Hematopoietic multipotent progenitor cell treated with erythropoietin and hydrocortisone succinate and interleukin-3 and kit ligand, for 15 days (in vitro differentiated cells): ENCODE measurements at regions not wholly inside any gene's neighbourhood (a gene's known extent, or its start where the extent isn't known, plus 50 kb on each side); places are given as distances from the start of the nearest gene placed in this dataset.

Experiments
- DNase-seq: peaks from one replicate; pipeline ENCODE4 v3.0.0-alpha.2; 2015; ENCODE audit warnings: low spot score

- DNase-seq, result no peak
These were observed 571.6 kb downstream of the AJAP1 start for GRCh38 chr1:5225707-5226704.

- no peak for DNase-seq
These were observed 568.8 kb downstream of the AJAP1 start for GRCh38 chr1:5223206-5223605.

GRCh38 chr1:5222626-5223025, 568.2 kb downstream of the AJAP1 start:
- DNase-seq, result no peak

GRCh38 chr1:5221451-5221850, 567.0 kb downstream of the AJAP1 start:
- DNase-seq, result no peak

GRCh38 chr1:5220821-5221220, 566.4 kb downstream of the AJAP1 start:
- no peak for DNase-seq

- DNase-seq, result no peak
These were observed 566.0 kb downstream of the AJAP1 start for GRCh38 chr1:5220421-5220820.

- DNase-seq, result no peak
These were observed 545.6 kb downstream of the AJAP1 start for GRCh38 chr1:5200006-5200405.

GRCh38 chr1:5198328-5198727, 543.9 kb downstream of the AJAP1 start:
- DNase-seq, result no peak

GRCh38 chr1:5191470-5191869, 537.1 kb downstream of the AJAP1 start:
- DNase-seq, result no peak

- no peak for DNase-seq
These were observed 535.0 kb downstream of the AJAP1 start for GRCh38 chr1:5189384-5189783.

- DNase-seq, result no peak
These were observed 511.4 kb downstream of the AJAP1 start for GRCh38 chr1:5165762-5166161.

GRCh38 chr1:5164158-5164557, 509.7 kb downstream of the AJAP1 start:
- no peak for DNase-seq

GRCh38 chr1:5161372-5161771, 507.0 kb downstream of the AJAP1 start:
- no peak for DNase-seq

- DNase-seq, result no peak
These were observed 502.8 kb downstream of the AJAP1 start for GRCh38 chr1:5157175-5157574.

- DNase-seq, result no peak
These were observed 502.2 kb downstream of the AJAP1 start for GRCh38 chr1:5156416-5157120.

GRCh38 chr1:5151511-5151910, 497.1 kb downstream of the AJAP1 start:
- no peak for DNase-seq

- DNase-seq, result no peak
These were observed 495.8 kb downstream of the AJAP1 start for GRCh38 chr1:5150191-5150590.

GRCh38 chr1:5147806-5148205, 493.4 kb downstream of the AJAP1 start:
- DNase-seq, result no peak

GRCh38 chr1:5142389-5142788, 488.0 kb downstream of the AJAP1 start:
- DNase-seq, result no peak

GRCh38 chr1:5141750-5142149, 487.3 kb downstream of the AJAP1 start:
- DNase-seq, result no peak

- no peak for DNase-seq
These were observed 486.6 kb downstream of the AJAP1 start for GRCh38 chr1:5140962-5141361.

- no peak for DNase-seq
These were observed 485.7 kb downstream of the AJAP1 start for GRCh38 chr1:5140136-5140535.

GRCh38 chr1:5129746-5130355, 475.4 kb downstream of the AJAP1 start:
- DNase-seq, result no peak
